ENCODE measurements at regions not wholly inside any gene's neighbourhood (a gene's known extent, or its start where the extent isn't known, plus 50 kb on each side); places are given as distances from the start of the nearest gene placed in this dataset.
A peak's percentile ranks its signal among the peaks of the same experiment; 100 is the strongest.

- CTCF ChIA-PET, result interaction anchor here (1.7 kb wide), 1 partner anchor 8 kb away, joined by 3 read pairs; no protein-coding TSS in a partner anchor
- H3K27ac ChIP-seq (ENCODE audit: low read depth in 1 of 2, low read length in 2 of 2), result no peak overlapping the region
- POLR2A ChIA-PET, result no interaction called here
- Mint-ChIP-seq H3K4me3 (no peak overlapping the region), H3K36me3 (ENCODE audit: low read depth) (no peaks in the 10 kb centered on the region), H3K27me3 (no peaks in the 10 kb centered on the region), H3K4me1 (ENCODE audit: low read depth) (peaks cover 22% of the 10 kb centered on the region), H3K27ac (no peak overlapping the region), H3K9me3 (no peaks in the 10 kb centered on the region)
- peak in 1 of 14 experiments; percentile 7 for DNase-seq
- H3K36me3 ChIP-seq (ENCODE audit: insufficient read depth, low read length), result no peaks in the 10 kb centered on the region
- H3K27me3 ChIP-seq (ENCODE audit: control insufficient read depth in 1 of 2, insufficient read depth in 2 of 2, low read length in 2 of 2), result no peaks in the 10 kb centered on the region
- ATAC-seq (ENCODE audit: poor library complexity), result no peak
- no peaks in the 10 kb centered on the region for H3K9me3 ChIP-seq (ENCODE audit: control insufficient read depth in 1 of 2, insufficient read depth in 1 of 2, low read length in 2 of 2)
- peaks cover 12% of the 10 kb centered on the region for H3K4me1 ChIP-seq (ENCODE audit: insufficient read depth, low read length)
- TF ChIP-seq CTCF (IDR thresholded peaks at IDR 0.05), result no peak
- intact Hi-C loops (cut with DNase I, micrococcal nuclease), result no loop called here
- H3K4me3 ChIP-seq (ENCODE audit: low read length), result no peak overlapping the region
Observed at GRCh38 chr5:67355120-67355713, 158.6 kb upstream of the CD180 start.

GRCh38 chr5:67353500-67354450, 157.2 kb upstream of the CD180 start:
- H3K27me3 ChIP-seq (ENCODE audit: control insufficient read depth in 1 of 2, insufficient read depth in 2 of 2, low read length in 2 of 2), result no peaks in the 10 kb centered on the region
- no peaks in the 10 kb centered on the region for H3K36me3 Mint-ChIP-seq (ENCODE audit: low read depth)
- ChIA-PET CTCF (interaction anchor here (1.7 kb wide), 1 partner anchor 10 kb away, joined by 3 read pairs; no protein-coding TSS in a partner anchor), POLR2A (interaction anchor here (0.6 kb wide), 1 partner anchor 12 kb away, joined by 4 read pairs; no protein-coding TSS in a partner anchor)
- H3K9me3 ChIP-seq (ENCODE audit: control insufficient read depth in 1 of 2, insufficient read depth in 1 of 2, low read length in 2 of 2), result no peaks in the 10 kb centered on the region
- DNase-seq, result no peak
- no peaks in the 10 kb centered on the region for H3K36me3 ChIP-seq (ENCODE audit: insufficient read depth, low read length)
- no peak overlapping the region for H3K27ac ChIP-seq (ENCODE audit: low read depth in 1 of 2, low read length in 2 of 2)
- peaks cover 19% of the 10 kb centered on the region for H3K4me1 ChIP-seq (ENCODE audit: insufficient read depth, low read length)
- peaks cover 24% of the 10 kb centered on the region for H3K4me1 Mint-ChIP-seq (ENCODE audit: low read depth)
- no peaks in the 10 kb centered on the region for H3K9me3 Mint-ChIP-seq
- H3K4me3 ChIP-seq (ENCODE audit: low read length), result no peak overlapping the region
- no peak overlapping the region for H3K27ac Mint-ChIP-seq
- no peak for ATAC-seq (ENCODE audit: poor library complexity)
- intact Hi-C loops (cut with DNase I, micrococcal nuclease), result no loop called here
- no peak for TF ChIP-seq CTCF (IDR thresholded peaks at IDR 0.05)
- no peak overlapping the region for H3K4me3 Mint-ChIP-seq
- no peaks in the 10 kb centered on the region for H3K27me3 Mint-ChIP-seq

- H3K4me1 Mint-ChIP-seq (ENCODE audit: low read depth), result peaks cover 24% of the 10 kb centered on the region
- intact Hi-C loops (cut with DNase I, micrococcal nuclease), result no loop called here
- Histone ChIP-seq H3K36me3 (ENCODE audit: insufficient read depth, low read length) (no peaks in the 10 kb centered on the region), H3K4me3 (ENCODE audit: low read length) (peak overlapping the region; percentile 42), H3K27me3 (ENCODE audit: control insufficient read depth in 1 of 2, insufficient read depth in 2 of 2, low read length in 2 of 2) (no peaks in the 10 kb centered on the region), H3K27ac (ENCODE audit: low read depth in 1 of 2, low read length in 2 of 2) (no peak overlapping the region), H3K4me1 (ENCODE audit: insufficient read depth, low read length) (peaks cover 19% of the 10 kb centered on the region), H3K9me3 (ENCODE audit: control insufficient read depth in 1 of 2, insufficient read depth in 1 of 2, low read length in 2 of 2) (no peaks in the 10 kb centered on the region)
- H3K36me3 Mint-ChIP-seq (ENCODE audit: low read depth), result no peaks in the 10 kb centered on the region
- no peaks in the 10 kb centered on the region for H3K27me3 Mint-ChIP-seq
- H3K4me3 Mint-ChIP-seq, result peak overlapping the region; percentile 84
- ATAC-seq (ENCODE audit: poor library complexity) (peak; percentile 74), DNase-seq (peak in 7 of 14 experiments; percentile 4 to 66 (median 35))
- peak overlapping the region; percentile 79 for H3K27ac Mint-ChIP-seq
- ChIA-PET CTCF (no interaction called here), POLR2A (interaction anchor here (0.6 to 2.7 kb wide), 3 partner anchors 9 to 929 kb away, joined by 3 to 7 read pairs (median 3); no protein-coding TSS in a partner anchor)
- TF ChIP-seq CTCF (IDR thresholded peaks at IDR 0.05), result no peak
- H3K9me3 Mint-ChIP-seq, result peaks cover 4% of the 10 kb centered on the region
Observed at GRCh38 chr5:67350618-67351201, 154.1 kb upstream of the CD180 start.

Data from CD4-positive, alpha-beta T cell (primary cell).